K562 (cell line): ENCODE measurements at regions not wholly inside any gene's neighbourhood (a gene's known extent, or its start where the extent isn't known, plus 50 kb on each side); places are given as distances from the start of the nearest gene placed in this dataset.

ENCODE experiments used
- ATAC-seq: fragments of 200-7000 bp; cut with Tn5 transposase; 3 replicates; pipeline ENCODE4 v1.9.1; 2020; ENCODE audit warnings: moderate library complexity
- BruUV-seq: library from RNA; stranded (reverse); fragments of 400-500 nt; replicated peaks from 2 replicates; lab custom pipeline; 2021; lab: Mats Ljungman, UMichigan
- CTCF ChIA-PET: fragments of 300-600 bp; formaldehyde crosslinking; extraction: SDS; loops from one replicate; lab custom pipeline; 2021; ENCODE audit warnings: low intra/inter-chr PET ratio; lab: Yijun Ruan, JAX
- POLR2A ChIA-PET: fragments of 300-600, 350-650 bp; sonication (Branson Sonifier 250); formaldehyde crosslinking; extraction: SDS; loops from one replicate; lab custom pipeline; 2021; ENCODE audit warnings: antibody characterized with exemption, inconsistent platforms; lab: Yijun Ruan, JAX
- DNase-seq, 4 experiments: peaks; one replicate each; pipeline versions ENCODE4 v3.0.0 to v3.0.0-alpha.2; 2011 to 2018; ENCODE audit warnings: low spot score in 3 of 4, mixed read lengths in 3 of 4; ENCODE audit errors: extremely low read depth in 1 of 4
- FAIRE-seq: peaks from 2 replicates; lab custom pipeline; 2011; peaks lifted over from hg19 to GRCh38; lab: Jason Lieb, UNC
- H2AFZ ChIP-seq: 2 replicates; pipeline ENCODE4 v1.6.0; 2011; ENCODE audit warnings: low read depth, low read length, control low read depth, inconsistent platforms
- H3K27ac ChIP-seq: fragments of 200-600 bp; 3 replicates; pipeline ENCODE4 v1.8.0; 2011; ENCODE audit warnings: low read depth, mild to moderate bottlenecking, control low read depth, inconsistent platforms, low read length, moderate library complexity, mixed read lengths; ENCODE audit errors: extremely low read depth
- H3K27me3 ChIP-seq, 2 experiments: fragments of 300-600 bp in 1 of 2; 2 replicates in 1 of 2; 3 replicates in 1 of 2; pipeline versions ENCODE4 v1.6.0 to v1.8.0; 2011; ENCODE audit warnings: inconsistent platforms in 2 of 2, low read length in 2 of 2, mild to moderate bottlenecking in 1 of 2, mixed read lengths in 1 of 2, moderate library complexity in 1 of 2; ENCODE audit not compliant: control insufficient read depth in 2 of 2, insufficient read depth in 2 of 2
- H3K36me3 ChIP-seq: fragments of 300-600 bp; 3 replicates; pipeline ENCODE4 v1.8.0; 2011; ENCODE audit warnings: mild to moderate bottlenecking, low read length, inconsistent platforms; ENCODE audit not compliant: control insufficient read depth, insufficient read depth
- H3K4me1 ChIP-seq, 2 experiments: fragments of 200-600 bp in 1 of 2; replicated peaks in 1 of 2; 2 replicates in 1 of 2; 3 replicates in 1 of 2; pipeline versions ENCODE4 v1.5.1 to v1.8.0; 2011; ENCODE audit warnings: inconsistent platforms in 2 of 2, low read length in 2 of 2, mild to moderate bottlenecking in 1 of 2, mixed read lengths in 1 of 2, moderate library complexity in 1 of 2; ENCODE audit not compliant: control insufficient read depth in 2 of 2, insufficient read depth in 2 of 2
- H3K4me2 ChIP-seq: 2 replicates; pipeline ENCODE4 v1.6.1; 2011; ENCODE audit warnings: low read length, control low read depth, inconsistent platforms, mixed read lengths; ENCODE audit not compliant: insufficient read depth
- H3K4me3 ChIP-seq: fragments of 200-600 bp; sonication (generic), shearing (Covaris generic); 2 replicates; pipeline ENCODE4 v1.5.1; 2016; ENCODE audit warnings: control low read depth, inconsistent platforms
- H3K79me2 ChIP-seq: fragments of 200-600 bp; 3 replicates; pipeline ENCODE4 v1.8.0; 2011; ENCODE audit warnings: low read length, inconsistent platforms; ENCODE audit not compliant: control insufficient read depth, insufficient read depth
- H3K9ac ChIP-seq, 2 experiments: 2 replicates each; pipeline versions ENCODE4 v1.6.0 to v1.6.1; 2011; ENCODE audit warnings: low read depth in 2 of 2, low read length in 2 of 2, control low read depth in 1 of 2, inconsistent platforms in 1 of 2, mild to moderate bottlenecking in 1 of 2, mixed read lengths in 1 of 2; ENCODE audit not compliant: insufficient read depth in 1 of 2
- H3K9me1 ChIP-seq: one replicate; pipeline ENCODE4 v1.6.0; 2011; ENCODE audit warnings: inconsistent platforms, mild to moderate bottlenecking, low read length, moderate library complexity; ENCODE audit not compliant: control insufficient read depth, insufficient read depth
- H3K9me3 ChIP-seq: replicated peaks from 2 replicates; pipeline ENCODE4 v1.5.1; 2011; ENCODE audit warnings: low read depth, low read length, inconsistent platforms; ENCODE audit not compliant: control insufficient read depth, insufficient read depth
- H4K20me1 ChIP-seq: replicated peaks from 2 replicates; pipeline ENCODE4 v1.6.1; 2011; ENCODE audit warnings: low read length, inconsistent platforms, mixed read lengths; ENCODE audit not compliant: control insufficient read depth, insufficient read depth
- FOXJ2 ChIP-seq: fragments of 200-800 bp; sonication (Bioruptor generic); IDR thresholded peaks from 2 replicates; pipeline ENCODE4 v1.6.1; 2016; ENCODE audit warnings: missing genetic modification characterization, missing compliant biosample characterization
- HDGF ChIP-seq: fragments of 450-650 bp; IDR thresholded peaks from 2 replicates; pipeline ENCODE4 v1.6.1; 2016
- HNRNPLL ChIP-seq: fragments of 200-400 bp; formaldehyde crosslinking; IDR thresholded peaks from 2 replicates; pipeline ENCODE4 v1.6.1; 2017; ENCODE audit warnings: low read length, low read depth, mild to moderate bottlenecking; ENCODE audit not compliant: poor library complexity, severe bottlenecking
- MECOM ChIP-seq: fragments of 250-450 bp; sonication (Bioruptor Pico); IDR thresholded peaks from 2 replicates; pipeline ENCODE4 v1.8.0; 2022; ENCODE audit warnings: inconsistent platforms
- NCOA2 ChIP-seq, 2 experiments: fragments of 450-650 bp; IDR thresholded peaks; 2 replicates each; pipeline ENCODE4 v1.6.1; 2018; ENCODE audit warnings: mild to moderate bottlenecking in 2 of 2, moderate library complexity in 1 of 2; ENCODE audit not compliant: partially characterized antibody in 2 of 2
- POLR3G ChIP-seq: IDR thresholded peaks from 2 replicates; pipeline ENCODE4 v1.6.1; 2011; ENCODE audit not compliant: insufficient read length, insufficient replicate concordance; ENCODE audit errors: extremely low read depth
- RB1 ChIP-seq: fragments of 450-650 bp; IDR thresholded peaks from 2 replicates; pipeline ENCODE4 v1.6.1; 2017; ENCODE audit warnings: low read depth, mild to moderate bottlenecking
- SMAD1 ChIP-seq: fragments of 150-350 bp; IDR thresholded peaks from 2 replicates; pipeline ENCODE4 v1.6.1; 2014; ENCODE audit warnings: low read length, low read depth; ENCODE audit not compliant: partially characterized antibody
- SRSF9 ChIP-seq: fragments of 200-400 bp; formaldehyde crosslinking; IDR thresholded peaks from 2 replicates; pipeline ENCODE4 v1.6.1; 2017; ENCODE audit warnings: low read depth, low read length, borderline replicate concordance
- TAF7 ChIP-seq: fragments of 450-650 bp; IDR thresholded peaks from 2 replicates; pipeline ENCODE4 v1.6.1; 2016; ENCODE audit warnings: missing genetic modification characterization, missing compliant biosample characterization
- U2AF2 ChIP-seq: fragments of 200-400 bp; formaldehyde crosslinking; optimal IDR thresholded peaks from 2 replicates; pipeline ENCODE3; 2017; ENCODE audit warnings: low read depth, mild to moderate bottlenecking, low read length
- YY1 ChIP-seq, 3 experiments: IDR thresholded peaks; 2 replicates each; pipeline ENCODE4 v1.6.1; 2011; ENCODE audit warnings: low read length in 2 of 3, mild to moderate bottlenecking in 2 of 3, moderate library complexity in 2 of 3, borderline replicate concordance in 1 of 3, control low read depth in 1 of 3, low read depth in 1 of 3; ENCODE audit not compliant: insufficient read depth in 3 of 3, insufficient replicate concordance in 2 of 3, control insufficient read depth in 1 of 3, insufficient read length in 1 of 3; ENCODE audit errors: extremely low read depth in 1 of 3
- WGBS: fragments of 100-300 bp; shearing (Covaris generic); methylation state at CpG from one replicate; pipeline ENCODE4 v1.1.6; 2016; ENCODE audit warnings: low coverage, mixed read lengths; ENCODE audit not compliant: insufficient coverage; ENCODE audit errors: missing lambda C conversion rate; 5-methylcytosine and 5-hydroxymethylcytosine counted together
- in situ Hi-C: fragments of 300-500 bp; cut with MboI; formaldehyde crosslinking; loops from 4 replicates; pipeline ENCODE4 v1.15.0; 2018; ENCODE audit warnings: inconsistent platforms, mixed read lengths
- intact Hi-C: fragments of 100-400 bp; cut with micrococcal nuclease; formaldehyde crosslinking; loops from 2 replicates; pipeline ENCODE4 v1.14.2; 2022
- TF ChIP-seq, protein P1 (sequence below): fragments of 250-450 bp; sonication (Bioruptor Pico); IDR thresholded peaks from 2 replicates; pipeline ENCODE4 v1.8.0; 2021; ENCODE audit warnings: moderate library complexity, mild to moderate bottlenecking, inconsistent platforms
- TF ChIP-seq, protein P2 (sequence below): fragments of 250-450 bp; sonication (Bioruptor Pico); IDR thresholded peaks from 2 replicates; pipeline ENCODE4 v1.4.0; 2020; ENCODE audit warnings: borderline replicate concordance
- TF ChIP-seq, protein P3 (sequence below): fragments of 250-450 bp; sonication (Bioruptor Pico); IDR thresholded peaks from 2 replicates; pipeline ENCODE4 v1.8.0; 2022; ENCODE audit warnings: inconsistent platforms, mild to moderate bottlenecking, moderate library complexity, borderline replicate concordance
- TF ChIP-seq, protein P4 (sequence below), 2 experiments: fragments of 200-800 bp in 1 of 2; sonication (Bioruptor generic) in 1 of 2; sonication (generic) in 1 of 2; formaldehyde crosslinking in 1 of 2; IDR thresholded peaks in 1 of 2; conservative IDR thresholded peaks in 1 of 2; 2 replicates each; pipeline versions ENCODE4 v1.5.0 to v1.6.1; 2016 to 2020; ENCODE audit warnings: missing compliant biosample characterization in 1 of 2, missing genetic modification characterization in 1 of 2, missing genetic modification reagents in 1 of 2

DNA sequence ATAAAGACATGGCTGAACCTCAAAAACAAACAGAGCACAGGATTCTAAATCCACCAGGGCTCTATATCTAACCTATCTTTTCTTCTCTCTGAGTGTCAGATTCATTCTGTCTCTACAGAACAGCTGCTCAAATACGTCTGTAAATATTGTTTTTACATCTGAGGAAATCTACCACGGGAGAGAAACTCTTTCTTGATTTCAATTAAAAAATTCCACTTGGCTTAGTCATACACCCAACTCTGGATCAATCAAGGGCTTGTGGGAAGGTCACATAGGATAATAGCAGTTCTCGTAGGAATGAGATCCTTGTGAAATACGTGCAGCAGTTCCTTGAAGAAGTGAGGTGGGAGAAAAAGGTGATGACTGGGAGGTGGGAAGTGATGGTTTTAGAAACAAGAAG lies 1355.7 kb upstream of the ADGRL2 start:
- H3K4me3 ChIP-seq, result no peak overlapping the region
- WGBS, result 0% methylated on average over 4 of the region's 4 CpGs
- ChIA-PET POLR2A (no interaction called here), CTCF (no interaction called here)
- no peaks in the 10 kb centered on the region for H3K9me3 ChIP-seq
- no peak overlapping the region for H3K9ac ChIP-seq
- no peak overlapping the region for H2AFZ ChIP-seq
- H4K20me1 ChIP-seq, result no peaks in the 10 kb centered on the region
- in situ Hi-C loops (no loop called here), intact Hi-C loops (no loop called here)
- ATAC-seq, result no peak
- no peaks in the 10 kb centered on the region for H3K36me3 ChIP-seq
- H3K27ac ChIP-seq, result no peak overlapping the region
- DNase-seq, result no peak
- H3K4me1 ChIP-seq, result no peaks in the 10 kb centered on the region
- no peak for FAIRE-seq
- H3K9me1 ChIP-seq, result no peaks in the 10 kb centered on the region
- BruUV-seq, result no TSS peak
- no peak overlapping the region for H3K4me2 ChIP-seq
- no peaks in the 10 kb centered on the region for H3K27me3 ChIP-seq
- no peaks in the 10 kb centered on the region for H3K79me2 ChIP-seq
- no peak for TF ChIP-seq POLR3G
- no peak for TF ChIP-seq TAF7
- no peak for TF ChIP-seq FOXJ2 (tag)
- TF ChIP-seq NCOA2 (IDR thresholded peaks at IDR 0.05; ENCODE audit: partially characterized antibody in 2 of 2), result no peak
- TF ChIP-seq MECOM, result no peak
- no peak for TF ChIP-seq U2AF2
- TF ChIP-seq RB1, result no peak
- no peak for TF ChIP-seq HNRNPLL
- TF ChIP-seq, protein P1, sequence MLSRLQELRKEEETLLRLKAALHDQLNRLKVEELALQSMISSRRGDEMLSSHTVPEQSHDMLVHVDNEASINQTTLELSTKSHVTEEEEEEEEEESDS (CRISPR knock-in tag), result no peak
- TF ChIP-seq, protein P2, sequence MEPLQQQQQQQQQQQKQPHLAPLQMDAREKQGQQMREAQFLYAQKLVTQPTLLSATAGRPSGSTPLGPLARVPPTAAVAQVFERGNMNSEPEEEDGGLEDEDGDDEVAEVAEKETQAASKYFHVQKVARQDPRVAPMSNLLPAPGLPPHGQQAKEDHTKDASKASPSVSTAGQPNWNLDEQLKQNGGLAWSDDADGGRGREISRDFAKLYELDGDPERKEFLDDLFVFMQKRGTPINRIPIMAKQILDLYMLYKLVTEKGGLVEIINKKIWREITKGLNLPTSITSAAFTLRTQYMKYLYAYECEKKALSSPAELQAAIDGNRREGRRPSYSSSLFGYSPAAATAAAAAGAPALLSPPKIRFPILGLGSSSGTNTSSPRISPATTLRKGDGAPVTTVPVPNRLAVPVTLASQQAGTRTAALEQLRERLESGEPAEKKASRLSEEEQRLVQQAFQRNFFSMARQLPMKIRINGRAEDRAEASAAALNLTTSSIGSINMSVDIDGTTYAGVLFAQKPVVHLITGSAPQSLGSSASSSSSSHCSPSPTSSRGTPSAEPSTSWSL (CRISPR knock-in tag), result no peak
- TF ChIP-seq HDGF, result no peak
- no peak for TF ChIP-seq SMAD1
- TF ChIP-seq, protein P3, sequence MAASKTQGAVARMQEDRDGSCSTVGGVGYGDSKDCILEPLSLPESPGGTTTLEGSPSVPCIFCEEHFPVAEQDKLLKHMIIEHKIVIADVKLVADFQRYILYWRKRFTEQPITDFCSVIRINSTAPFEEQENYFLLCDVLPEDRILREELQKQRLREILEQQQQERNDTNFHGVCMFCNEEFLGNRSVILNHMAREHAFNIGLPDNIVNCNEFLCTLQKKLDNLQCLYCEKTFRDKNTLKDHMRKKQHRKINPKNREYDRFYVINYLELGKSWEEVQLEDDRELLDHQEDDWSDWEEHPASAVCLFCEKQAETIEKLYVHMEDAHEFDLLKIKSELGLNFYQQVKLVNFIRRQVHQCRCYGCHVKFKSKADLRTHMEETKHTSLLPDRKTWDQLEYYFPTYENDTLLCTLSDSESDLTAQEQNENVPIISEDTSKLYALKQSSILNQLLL (CRISPR knock-in tag), result no peak
- TF ChIP-seq, protein P4, sequence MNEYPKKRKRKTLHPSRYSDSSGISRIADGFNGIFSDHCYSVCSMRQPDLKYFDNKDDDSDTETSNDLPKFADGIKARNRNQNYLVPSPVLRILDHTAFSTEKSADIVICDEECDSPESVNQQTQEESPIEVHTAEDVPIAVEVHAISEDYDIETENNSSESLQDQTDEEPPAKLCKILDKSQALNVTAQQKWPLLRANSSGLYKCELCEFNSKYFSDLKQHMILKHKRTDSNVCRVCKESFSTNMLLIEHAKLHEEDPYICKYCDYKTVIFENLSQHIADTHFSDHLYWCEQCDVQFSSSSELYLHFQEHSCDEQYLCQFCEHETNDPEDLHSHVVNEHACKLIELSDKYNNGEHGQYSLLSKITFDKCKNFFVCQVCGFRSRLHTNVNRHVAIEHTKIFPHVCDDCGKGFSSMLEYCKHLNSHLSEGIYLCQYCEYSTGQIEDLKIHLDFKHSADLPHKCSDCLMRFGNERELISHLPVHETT (CRISPR knock-in tag; conservative IDR thresholded peaks at IDR 0.05 in 1 of 2, IDR thresholded peaks at IDR 0.05 in 1 of 2), result no peak
- no peak for TF ChIP-seq YY1 (IDR thresholded peaks at IDR 0.05; ENCODE audit: borderline replicate concordance in 1 of 3, control insufficient read depth in 1 of 3, extremely low read depth in 1 of 3, insufficient read depth in 3 of 3, insufficient read length in 1 of 3, insufficient replicate concordance in 2 of 3, low read depth in 1 of 3, low read length in 2 of 3)
- no peak for TF ChIP-seq SRSF9
